HG02623 (cell line): ENCODE measurements at regions not wholly inside any gene's neighbourhood (a gene's known extent, or its start where the extent isn't known, plus 50 kb on each side); places are given as distances from the start of the nearest gene placed in this dataset.
A peak's percentile ranks its signal among the peaks of the same experiment; 100 is the strongest.

ENCODE experiments used
- ATAC-seq: cut with Tn5 transposase; IDR thresholded peaks from one replicate; pipeline ENCODE4 v1.9.1; 2021; ENCODE audit warnings: moderate library complexity; ENCODE audit not compliant: unreplicated experiment

- ATAC-seq: no peak
These were observed 277.0 kb upstream of the LRRC3B start for GRCh38 chr3:26345613-26346012.

DNA sequence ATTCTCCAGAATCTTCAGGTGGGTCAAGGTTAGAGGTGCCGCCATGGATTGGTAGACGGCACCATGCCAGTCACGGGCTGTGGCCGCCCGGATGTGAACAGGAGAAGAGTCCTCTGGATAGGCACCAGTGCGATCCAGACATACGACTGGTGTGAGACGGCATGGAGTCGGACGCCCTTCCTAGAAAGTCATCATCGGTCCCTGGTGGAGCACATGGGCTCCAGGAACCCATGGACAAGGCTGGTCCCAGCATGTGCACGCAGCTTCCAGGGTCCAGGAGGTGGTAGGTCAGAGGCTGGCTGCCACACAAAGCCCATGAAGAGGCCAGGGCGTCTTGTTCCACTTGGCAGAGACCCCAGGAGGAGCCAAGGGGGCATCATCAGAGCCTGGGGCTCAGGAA is 276.1 kb upstream of the LRRC3B start:
- no peak for ATAC-seq

DNA sequence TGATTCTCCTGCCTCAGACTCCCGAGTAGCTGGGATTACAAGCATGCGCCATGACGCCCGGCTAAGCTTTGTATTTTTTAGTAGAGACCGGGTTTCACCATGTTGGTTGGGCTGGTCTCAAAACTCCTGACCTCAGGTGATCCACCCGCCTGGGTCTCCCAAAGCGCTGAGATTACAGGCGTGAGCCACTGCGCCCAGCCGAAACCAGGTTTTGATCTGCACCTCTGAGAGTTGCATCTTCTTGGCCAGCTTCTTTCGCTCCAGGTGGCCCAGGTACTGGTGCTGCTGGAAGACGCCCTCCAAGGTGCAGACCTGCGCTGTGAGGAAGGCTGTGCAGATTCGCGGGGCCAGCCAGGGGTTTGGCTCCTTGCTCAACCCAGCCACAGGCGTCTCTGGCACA is 275.4 kb upstream of the LRRC3B start:
- no peak for ATAC-seq

DNA sequence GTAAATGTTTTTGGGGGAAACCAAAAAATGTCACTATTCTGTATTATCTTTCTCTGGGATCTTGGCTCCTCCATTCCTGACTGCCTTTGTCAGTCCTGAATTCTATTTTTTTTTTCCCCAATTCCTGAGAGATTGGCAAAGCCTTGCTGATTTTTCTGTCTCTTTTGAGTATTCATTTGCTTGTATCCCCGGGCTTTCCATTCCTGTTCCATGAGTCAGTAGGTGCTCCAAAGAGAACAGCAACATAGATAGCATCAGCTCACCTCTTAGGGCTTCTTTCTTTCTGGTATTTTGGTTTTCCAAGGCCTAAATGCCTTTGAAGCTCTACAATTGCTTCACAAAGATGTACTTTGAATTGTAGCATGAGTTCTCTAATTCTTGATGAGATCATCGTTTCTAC is 271.7 kb upstream of the LRRC3B start:
- ATAC-seq: no peak

DNA sequence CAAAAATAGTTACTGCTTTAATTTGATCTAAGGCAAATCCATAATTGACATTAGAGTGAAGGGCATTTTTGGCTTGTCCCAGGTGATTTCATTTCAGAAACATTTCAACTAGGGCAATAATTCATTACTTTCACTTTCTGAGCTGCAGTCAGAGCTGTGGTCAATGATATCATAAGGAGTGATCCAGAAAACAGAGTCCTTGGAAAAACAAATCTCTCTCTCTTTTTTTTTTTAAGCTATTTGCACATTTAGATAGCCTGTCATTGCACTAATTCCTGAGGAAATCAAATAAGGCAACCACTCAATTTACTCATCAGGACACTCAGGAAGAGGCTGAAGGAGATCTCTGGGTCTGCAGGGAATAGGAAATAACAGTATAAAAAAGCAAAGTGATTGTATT is 269.5 kb upstream of the LRRC3B start:
- no peak for ATAC-seq

DNA sequence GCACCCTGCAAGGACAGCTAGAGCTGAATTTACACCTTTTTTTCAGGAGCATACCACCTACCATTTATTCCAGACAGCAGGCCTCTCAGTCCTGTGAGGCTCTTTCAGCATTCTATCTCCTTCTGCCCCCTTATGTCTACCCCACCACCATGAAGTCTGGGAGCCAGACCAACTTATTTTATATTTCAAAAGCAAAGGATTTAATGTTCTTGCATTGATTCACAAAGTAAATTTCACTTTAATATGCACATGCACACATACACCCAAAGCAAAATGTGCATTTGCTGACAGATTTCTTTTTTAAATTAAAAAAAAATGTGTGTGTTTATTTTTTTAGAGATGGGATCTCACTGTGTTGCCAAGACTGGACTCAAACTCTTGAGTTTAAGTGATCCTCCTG is 264.2 kb upstream of the LRRC3B start:
- ATAC-seq: no peak

DNA sequence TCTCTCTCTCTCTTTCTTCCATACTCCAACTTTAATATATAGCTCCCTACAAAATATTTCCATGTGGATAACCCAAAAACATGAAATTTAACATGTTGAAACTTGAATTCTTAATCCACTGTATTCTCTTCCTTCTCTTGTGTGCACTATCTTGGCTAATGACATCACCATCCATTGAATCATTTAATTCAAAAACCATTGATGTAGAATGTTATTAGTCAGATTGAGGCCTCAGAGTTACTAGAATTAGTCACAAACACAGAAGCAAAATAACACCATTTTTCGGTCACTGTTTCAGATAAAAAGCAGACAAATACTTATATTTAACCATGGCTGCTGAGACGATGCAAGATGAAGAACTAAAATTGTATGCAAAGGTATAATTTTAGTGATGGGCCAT is 256.9 kb upstream of the LRRC3B start:
- no peak for ATAC-seq

DNA sequence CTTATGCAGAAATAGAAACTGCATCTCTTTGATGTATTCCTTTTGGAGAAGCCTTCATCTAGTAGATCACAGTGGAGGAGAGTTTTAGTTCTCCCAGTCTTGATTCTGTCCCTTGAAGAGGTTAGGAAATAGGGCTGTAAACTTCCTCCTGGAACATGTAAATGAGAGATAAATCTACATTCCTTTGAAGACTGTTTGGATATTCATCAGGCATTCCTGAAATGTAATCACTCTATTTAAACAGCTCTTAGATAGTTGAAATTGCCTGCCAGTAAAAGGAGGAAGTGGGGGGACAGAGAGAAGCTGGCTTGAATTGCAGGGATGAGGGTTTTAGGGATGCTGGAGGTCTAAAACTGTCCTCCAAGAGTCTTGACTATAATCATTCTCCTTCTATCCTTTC is 254.3 kb upstream of the LRRC3B start:
- ATAC-seq: no peak

GRCh38 chr3:26369133-26369532 is 253.4 kb upstream of the LRRC3B start:
- ATAC-seq: no peak

- ATAC-seq: no peak
These were observed 246.6 kb upstream of the LRRC3B start for GRCh38 chr3:26375843-26376530.

DNA sequence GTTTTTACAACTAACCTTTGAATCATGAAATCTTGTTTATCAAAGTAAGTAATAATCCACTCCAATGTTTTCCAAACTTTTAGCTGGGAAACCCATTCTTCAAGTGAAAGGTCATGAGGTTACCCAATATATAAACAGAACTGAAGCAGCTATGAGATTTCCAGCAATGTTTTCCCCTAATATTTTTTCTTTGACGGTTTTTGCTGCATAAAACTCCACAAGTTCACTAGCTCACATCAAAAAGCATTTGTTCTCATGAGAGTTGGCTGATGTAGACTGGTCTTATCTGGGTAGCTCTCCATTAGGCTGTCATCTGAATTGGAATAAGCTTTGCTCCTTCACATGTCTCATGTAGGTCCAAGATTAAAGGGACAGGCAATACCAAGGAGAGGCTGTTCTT is 241.2 kb upstream of the LRRC3B start:
- no peak for ATAC-seq

DNA sequence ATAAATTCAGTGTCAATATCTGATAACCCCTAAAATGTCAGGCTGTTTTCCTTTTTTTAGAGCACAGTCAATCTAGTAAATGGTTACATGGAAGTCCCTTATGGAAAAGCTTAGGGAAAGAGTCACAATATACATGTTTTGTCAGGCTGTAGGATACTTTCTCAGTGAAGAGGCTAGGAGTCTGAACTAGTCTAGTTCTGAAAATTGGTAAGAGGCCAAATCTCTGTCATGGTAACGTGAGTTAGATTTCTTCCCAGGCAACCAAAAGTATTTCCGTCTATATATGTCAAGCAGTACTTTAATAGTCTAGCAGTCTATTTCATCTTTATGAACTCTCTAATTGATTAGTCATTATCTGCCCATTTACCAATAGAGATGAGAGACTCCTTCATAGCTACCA is 215.9 kb upstream of the LRRC3B start:
- no peak for ATAC-seq

DNA sequence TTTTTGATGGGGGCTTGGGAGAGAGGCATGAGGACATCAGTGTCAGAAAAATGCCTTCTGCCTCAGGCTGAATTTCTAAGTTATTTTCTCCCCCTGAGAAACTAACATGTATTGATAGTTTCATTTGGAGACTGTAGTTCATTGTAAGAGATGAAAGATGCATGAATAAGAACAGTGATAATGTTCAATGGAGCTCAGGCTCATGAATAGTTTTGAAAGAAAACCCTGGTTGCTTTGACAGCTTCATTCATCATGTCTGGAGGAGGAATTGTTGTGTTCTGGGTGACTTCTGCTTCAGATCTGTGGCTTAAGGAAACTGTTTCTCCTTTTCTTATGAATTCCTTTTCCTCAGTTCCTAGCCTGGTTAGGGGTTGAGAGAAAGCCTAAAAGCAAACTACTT is 204.0 kb upstream of the LRRC3B start:
- ATAC-seq: no peak

- ATAC-seq: peak; percentile 52
These were observed 200.2 kb upstream of the LRRC3B start for GRCh38 chr3:26422415-26422814.

DNA sequence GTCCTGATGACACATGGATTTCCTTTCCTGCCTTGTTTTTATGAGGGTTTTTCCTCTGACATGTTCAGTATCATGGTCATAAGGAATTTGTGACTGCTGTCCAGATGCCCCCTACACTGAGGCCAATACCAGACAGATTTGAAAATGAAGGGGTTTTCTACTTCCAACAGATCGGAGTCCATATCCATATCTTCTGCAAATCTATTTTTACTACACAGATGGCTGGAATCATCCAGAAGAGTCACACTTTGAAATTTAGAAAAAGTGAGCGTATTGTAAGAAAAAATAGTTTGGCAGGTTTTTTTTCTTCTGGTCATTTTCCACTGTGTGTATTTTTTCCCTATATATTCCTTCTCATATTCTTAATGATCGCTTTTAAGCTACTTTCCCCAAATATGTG is 197.5 kb upstream of the LRRC3B start:
- ATAC-seq: no peak

DNA sequence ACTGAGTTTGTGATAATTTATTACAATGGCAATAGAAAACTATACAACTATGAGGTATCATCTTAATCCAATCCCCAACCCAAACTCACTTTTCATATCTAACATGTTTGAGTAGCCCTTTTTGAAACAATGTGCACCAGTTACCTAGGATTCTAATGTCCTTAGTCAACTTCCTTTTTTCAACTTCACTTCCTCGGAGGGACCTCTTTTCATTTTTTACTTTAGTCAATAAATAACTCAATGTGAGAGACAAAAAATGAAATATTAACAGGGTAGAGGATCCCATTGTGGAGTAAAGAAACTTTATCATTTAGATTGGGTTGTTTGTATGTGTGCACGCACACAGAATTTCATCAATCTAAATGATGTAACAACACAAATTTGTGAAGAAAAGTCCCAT is 193.6 kb upstream of the LRRC3B start:
- no peak for ATAC-seq

DNA sequence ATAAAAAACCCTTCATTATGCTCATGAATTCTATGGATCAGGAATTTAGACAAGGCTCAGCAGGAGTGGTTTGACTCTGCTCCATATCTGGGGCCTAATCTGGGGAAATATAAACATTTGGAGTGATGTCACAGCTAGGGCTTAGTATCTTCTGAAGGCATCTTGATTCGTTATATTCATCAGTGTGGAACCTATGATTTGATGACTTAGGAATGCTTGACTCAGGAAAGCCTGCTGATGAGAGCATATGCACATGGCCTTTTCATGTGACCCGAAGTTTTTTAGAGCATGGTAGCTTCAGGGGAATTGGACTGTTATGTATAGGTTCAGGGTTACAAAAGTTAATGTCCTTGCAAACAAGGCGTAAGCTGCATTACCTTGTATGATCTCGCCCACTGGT is 184.9 kb upstream of the LRRC3B start:
- ATAC-seq: no peak

DNA sequence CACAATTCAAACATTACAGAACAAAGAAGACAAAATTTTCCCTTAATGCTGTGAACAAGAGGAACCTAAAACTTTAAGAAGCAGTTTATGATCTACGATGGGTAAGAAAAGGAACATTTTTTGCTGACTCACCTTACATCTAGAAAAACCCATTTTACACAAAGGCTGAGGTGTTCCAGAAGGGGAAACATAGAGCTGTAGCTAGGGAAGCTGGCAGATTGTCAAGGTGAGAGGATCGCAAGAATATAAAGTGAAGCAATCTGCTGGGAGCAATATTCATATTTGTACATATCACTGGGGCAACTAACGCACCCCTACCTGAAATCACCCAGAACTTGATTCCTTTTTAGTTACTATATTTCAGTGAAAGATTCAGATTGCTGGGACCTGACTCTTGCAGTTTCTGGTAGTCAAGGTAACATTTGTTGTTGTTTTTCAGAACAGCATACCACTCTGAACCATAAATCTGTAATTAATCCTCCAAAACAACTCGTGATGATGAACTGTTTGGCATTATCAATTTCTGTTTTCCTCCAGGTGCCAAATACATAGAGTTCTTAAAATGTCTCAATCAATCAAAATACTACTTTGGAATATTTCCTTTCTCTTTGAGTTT is 184.1 kb upstream of the LRRC3B start:
- no peak for ATAC-seq

- ATAC-seq: no peak
These were observed 183.3 kb upstream of the LRRC3B start for GRCh38 chr3:26438981-26439884.

- no peak for ATAC-seq
These were observed 172.6 kb upstream of the LRRC3B start for GRCh38 chr3:26449996-26450395.

DNA sequence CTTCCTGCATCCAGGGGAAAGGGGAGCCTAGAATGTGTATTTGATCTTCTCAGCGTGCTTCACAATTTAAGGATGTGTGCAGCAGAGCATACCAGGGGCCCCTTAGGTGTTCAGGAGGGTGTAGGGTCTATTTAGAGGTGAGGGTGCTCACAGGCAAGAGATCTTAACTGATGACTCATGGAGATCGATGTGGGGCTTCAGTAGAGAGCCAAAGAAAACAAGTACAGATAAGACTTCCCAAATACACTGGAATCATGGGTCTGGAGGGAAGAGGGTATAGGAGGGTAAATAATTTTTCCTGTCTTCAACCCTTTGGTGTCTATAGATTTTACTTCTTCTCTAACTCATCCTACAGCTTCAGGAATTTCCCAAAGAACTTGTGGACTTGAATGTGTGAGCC is 170.2 kb upstream of the LRRC3B start:
- ATAC-seq: no peak

DNA sequence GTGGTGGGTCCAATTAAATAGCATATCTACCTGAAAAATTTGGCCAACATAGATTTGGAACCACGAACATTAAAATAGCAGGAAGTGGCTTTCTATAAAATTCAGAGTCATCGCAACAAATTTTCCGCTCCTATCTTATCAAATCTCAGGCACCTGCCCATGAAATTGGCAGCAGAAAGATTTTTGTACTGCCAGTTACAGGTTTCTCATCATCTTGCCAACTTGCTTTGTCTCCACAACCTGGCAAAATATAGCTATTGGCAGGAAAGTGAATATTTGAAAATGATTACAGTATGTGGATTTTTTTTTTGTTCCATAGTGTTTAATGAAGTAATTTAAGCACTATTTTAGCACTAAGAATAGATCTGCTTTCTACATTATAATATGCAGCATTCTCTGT is 161.6 kb upstream of the LRRC3B start:
- ATAC-seq: no peak
